GM18507 (cell line): ENCODE measurements at regions not wholly inside any gene's neighbourhood (a gene's known extent, or its start where the extent isn't known, plus 50 kb on each side); places are given as distances from the start of the nearest gene placed in this dataset.

ENCODE experiments used
- DNase-seq: peaks from one replicate; pipeline ENCODE4 v3.0.0; 2011; ENCODE audit warnings: low read depth; ENCODE audit not compliant: insufficient read length; ENCODE audit errors: extremely low spot score
- FAIRE-seq: peaks from 2 replicates; lab custom pipeline; 2011; peaks lifted over from hg19 to GRCh38; lab: Jason Lieb, UNC

- FAIRE-seq (no peak), DNase-seq (no peak)
Measured at GRCh38 chr5:33330426-33330825, 110.3 kb upstream of the TARS1 start.

DNA sequence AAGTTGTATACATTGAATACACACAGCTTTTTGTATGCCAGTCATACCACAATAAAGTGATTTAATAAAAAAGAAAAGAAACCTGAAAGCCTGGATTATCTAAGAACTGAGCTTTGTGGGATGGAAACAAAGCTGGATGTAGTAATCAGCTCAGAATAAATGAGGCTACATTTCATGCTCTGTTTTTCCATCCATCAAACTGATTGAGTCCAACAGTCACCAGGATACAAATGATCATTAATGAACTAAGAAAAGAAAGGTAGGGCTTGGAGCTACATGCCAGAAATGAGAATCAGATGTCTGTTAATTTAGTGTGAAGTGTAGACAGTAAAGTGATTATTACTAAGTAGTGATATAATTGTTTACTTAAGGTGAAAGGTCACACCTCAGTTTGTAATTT, 109.8 kb upstream of the TARS1 start:
- FAIRE-seq (no peak), DNase-seq (no peak)

GRCh38 chr5:33332804-33333203, 108.0 kb upstream of the TARS1 start:
- DNase-seq = no peak
- FAIRE-seq = no peak

DNA sequence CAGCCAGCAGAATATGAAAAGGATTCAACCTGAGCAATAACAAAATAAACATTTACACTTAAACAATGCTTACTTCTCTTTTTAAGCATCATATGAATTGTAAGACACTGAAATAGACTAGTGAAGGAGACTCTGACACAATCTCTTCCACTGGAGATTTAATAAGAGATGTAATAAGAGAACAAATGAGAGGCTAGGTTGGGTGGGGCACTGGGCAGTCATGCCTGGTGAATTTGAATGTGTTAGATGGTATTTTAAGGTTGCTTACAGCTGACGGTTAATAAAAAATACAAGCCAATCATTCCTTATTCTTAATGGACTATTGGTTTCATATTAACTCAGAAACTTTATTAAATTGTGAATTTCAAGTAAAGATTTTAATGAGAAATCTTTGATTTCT, 105.9 kb upstream of the TARS1 start:
- no peak for FAIRE-seq
- DNase-seq = no peak

DNA sequence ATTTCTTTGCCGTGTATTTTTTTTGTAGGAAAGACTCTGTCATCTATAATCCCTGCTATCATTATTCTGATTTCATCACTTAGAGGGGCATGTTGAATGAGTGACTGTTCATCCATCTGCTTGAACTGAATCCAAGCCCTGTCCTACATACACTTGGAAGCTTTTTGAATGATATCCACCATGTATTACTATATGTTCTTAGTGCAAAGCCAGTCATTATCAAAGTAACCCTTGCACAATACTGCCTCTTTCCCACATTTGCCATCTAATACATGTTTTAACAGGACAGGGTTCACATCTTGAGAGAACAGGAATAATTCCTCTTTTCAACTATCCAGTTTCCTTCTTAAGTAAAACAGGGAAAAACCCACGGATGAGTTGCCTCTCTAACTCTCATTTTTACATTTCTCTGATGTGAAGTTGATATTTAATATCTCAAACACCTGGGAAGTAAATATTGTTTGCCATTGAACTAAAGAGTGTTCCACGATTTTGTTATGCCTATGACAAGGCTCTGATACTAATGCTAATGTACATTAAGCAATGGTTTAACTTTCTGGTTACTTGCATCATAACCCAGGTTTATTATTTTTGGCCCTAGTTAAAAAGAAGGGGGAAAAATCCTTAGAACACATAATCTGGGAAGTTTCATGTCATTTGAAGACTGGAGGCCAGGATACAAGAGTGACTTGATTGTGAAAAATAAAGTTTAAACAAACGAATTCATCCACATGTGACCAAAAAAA, 103.7 kb upstream of the TARS1 start:
- FAIRE-seq = no peak
- no peak for DNase-seq

- DNase-seq (no peak), FAIRE-seq (no peak)
Measured at GRCh38 chr5:33337637-33337992, 103.2 kb upstream of the TARS1 start.

DNA sequence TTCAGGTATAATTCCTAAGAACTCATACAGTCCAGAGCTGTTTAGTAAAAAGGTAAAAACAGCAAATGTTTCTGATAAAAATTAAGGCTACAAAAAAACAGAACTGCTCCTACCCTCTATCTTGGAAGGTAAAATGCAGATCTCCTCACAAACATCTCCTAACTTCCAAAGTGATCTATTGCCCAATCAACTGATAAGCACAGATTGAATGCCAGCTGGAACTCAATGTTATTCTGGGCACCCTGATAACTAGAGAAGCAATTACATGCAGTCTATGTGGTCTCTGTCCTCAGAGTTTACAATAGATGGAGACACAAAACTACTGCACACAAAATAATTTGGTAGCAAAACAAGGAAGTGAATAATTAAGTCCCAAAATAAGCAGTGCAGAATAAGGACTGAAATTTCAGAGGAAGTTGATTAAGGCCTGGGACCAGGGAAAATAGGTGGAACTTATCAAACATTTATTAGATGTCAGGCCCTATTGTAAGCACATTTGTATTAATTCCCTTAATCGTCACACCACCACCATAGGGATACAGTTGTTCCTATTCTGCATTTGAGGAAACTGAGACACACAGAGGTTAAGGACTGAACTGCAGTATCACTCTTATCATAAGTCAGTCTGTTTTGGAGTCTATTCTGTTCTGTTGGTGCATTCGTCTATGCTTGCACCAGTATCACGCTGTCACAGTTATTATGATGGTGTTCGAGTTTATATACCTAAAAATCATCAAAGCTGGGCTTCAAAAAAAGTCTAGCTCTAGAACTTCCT, 102.2 kb upstream of the TARS1 start:
- no peak for FAIRE-seq

DNA sequence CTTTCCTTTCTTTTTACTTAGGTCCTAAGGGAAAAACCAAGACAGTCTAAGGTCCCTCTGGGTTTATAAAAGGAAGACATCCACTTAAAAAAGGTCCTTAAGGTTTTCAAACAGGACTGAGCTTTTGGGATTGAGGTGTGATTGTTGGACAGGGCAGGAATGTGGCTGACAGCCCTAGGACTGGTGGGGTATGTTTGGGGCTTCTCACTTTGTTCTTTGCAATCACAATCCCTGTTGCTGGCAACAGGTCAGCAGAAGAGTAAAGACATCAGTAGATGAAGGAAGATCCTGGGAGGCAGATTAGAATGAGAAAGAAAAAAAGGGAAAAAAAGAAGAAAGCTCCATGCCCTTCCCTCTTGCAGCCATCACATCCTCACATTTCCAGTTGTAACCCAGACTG, 101.4 kb upstream of the TARS1 start:
- FAIRE-seq (no peak), DNase-seq (no peak)

More for the DNA sequence above, 102.2 kb upstream of the TARS1 start:
- DNase-seq = no peak

GRCh38 chr5:33340195-33340594, 100.6 kb upstream of the TARS1 start:
- no peak for FAIRE-seq
- no peak for DNase-seq

DNA sequence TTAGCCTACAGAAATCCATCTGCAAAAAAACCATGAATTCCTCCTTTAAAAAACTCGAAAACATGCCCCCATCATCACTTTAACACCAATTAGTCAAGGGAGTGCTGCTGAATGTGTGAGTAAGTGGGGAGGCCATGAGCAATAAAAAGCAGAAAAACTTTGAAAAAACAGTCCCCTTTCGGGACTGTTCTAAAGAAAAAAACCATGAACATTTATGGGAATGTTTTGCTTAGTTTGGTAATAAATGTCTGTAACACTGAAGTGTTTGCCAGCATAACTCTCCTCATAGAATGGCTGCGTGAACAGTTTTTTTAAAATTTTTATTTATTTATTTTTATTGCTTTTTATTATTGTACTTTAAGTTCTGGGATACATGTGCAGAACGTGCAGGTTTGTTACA, 99.4 kb upstream of the TARS1 start:
- DNase-seq (no peak), FAIRE-seq (no peak)

GRCh38 chr5:33343676-33344327, 97.0 kb upstream of the TARS1 start:
- FAIRE-seq (no peak), DNase-seq (no peak)

DNA sequence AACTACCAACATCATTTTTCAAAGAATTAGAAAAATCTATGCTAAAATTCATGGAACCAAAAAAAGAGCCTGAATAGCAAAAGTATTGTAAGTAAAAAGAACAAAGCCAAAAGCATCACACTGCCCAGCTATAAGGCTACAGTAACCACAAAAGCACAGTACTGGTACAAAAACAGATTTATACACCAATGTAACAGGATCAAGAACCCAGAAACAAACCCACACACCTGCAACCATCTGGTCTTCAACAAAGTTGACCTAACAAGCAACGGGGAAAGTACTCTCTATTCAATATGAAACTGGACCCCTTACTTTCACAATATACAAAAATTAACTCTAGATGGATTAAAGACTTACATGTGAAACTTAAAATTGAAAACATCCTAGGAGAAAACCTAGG, 94.2 kb upstream of the TARS1 start:
- DNase-seq (no peak), FAIRE-seq (no peak)

GRCh38 chr5:33361781-33362180, 79.0 kb upstream of the TARS1 start:
- DNase-seq = no peak
- FAIRE-seq = no peak

GRCh38 chr5:33362915-33363314, 77.8 kb upstream of the TARS1 start:
- DNase-seq (no peak), FAIRE-seq (no peak)

- no peak for FAIRE-seq
- no peak for DNase-seq
Measured at GRCh38 chr5:33363537-33363936, 77.2 kb upstream of the TARS1 start.

GRCh38 chr5:33364406-33364805, 76.4 kb upstream of the TARS1 start:
- DNase-seq (no peak), FAIRE-seq (no peak)

DNA sequence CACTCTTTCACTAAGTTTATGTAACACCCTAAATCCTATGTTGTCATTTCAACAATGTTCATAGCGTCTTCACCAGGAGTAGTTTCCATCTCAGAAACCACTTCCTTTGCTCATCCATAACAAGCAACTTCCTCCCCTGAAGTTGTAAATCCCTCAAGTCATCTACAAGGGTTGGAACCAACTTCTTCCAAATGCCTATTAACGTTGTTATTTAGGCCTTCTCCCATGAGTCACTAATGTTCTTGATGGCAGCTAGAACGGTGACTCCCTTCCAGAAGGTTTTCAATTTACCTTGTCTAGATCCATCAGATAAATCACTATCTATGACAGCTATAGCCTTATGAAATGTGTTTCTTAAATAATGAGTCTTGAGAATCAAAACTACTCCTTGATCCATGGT, 73.3 kb upstream of the TARS1 start:
- DNase-seq (no peak), FAIRE-seq (no peak)

DNA sequence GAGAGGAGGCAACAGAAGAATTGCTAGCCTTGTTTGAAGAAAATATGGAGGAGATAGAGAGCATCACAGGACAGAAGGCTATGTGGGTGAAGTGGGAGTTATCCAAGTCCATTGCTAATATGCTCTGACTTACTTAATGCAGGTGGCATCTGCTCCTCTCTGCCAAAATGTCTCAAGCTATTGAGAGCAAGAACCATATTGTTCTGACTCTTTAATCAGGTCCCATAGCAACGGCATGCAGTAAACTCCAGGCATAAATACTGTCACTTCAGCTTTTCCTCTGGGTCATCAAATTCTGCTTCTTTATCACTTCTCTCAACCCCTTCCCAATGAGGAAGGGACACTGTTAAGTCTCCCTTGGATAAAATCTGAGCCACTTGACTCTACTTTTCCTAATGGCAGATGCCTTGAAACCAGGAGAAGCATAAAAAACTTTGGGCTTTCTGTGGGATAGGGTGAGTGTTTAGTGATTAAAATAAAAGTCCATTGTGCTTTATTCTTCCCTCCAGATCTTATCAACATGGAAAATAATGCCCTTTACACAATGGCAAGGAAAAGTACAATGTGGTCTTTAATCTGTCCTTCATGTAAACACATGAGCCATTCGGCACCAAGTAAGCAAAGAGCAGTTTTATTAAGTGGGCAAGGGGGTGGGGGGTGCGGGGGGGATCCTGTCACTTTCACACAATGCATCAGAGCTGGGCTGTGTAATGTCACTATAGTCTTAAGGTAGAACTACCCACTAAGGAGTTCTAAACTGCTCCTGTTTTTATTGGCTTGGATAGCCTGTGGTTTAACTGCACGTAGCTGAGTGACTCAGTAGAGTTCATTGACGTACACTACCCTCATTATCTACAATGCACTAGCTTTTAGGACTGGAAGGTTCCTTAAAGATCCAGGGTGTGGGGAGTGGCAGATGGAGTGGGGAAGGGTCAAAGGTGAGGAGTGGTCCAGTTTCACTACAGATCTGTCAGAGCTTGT, 71.0 kb upstream of the TARS1 start:
- FAIRE-seq = no peak
- no peak for DNase-seq

DNA sequence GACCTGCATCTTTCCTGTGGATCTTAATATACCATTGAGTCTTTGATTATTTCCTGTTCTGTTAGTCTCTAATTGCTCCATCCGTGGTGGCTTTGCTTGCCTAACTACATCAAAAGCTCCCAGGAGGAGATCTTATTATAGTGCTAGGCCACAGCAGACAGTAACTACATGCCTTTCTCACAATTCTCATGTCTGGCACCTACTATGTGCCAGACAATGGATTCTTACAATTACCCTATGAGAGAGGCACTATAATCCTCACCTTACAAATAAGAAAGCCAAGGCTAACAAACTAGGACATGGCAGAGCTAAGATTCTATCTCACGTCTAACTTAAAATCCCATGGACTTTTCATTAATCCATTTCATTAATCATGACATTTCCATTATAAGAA, 70.3 kb upstream of the TARS1 start:
- DNase-seq (no peak), FAIRE-seq (no peak)

- no peak for FAIRE-seq
- no peak for DNase-seq
Measured at GRCh38 chr5:33371660-33372059, 69.1 kb upstream of the TARS1 start.
